GM13977 (cell line): ENCODE measurements at regions not wholly inside any gene's neighbourhood (a gene's known extent, or its start where the extent isn't known, plus 50 kb on each side); places are given as distances from the start of the nearest gene placed in this dataset.

Source experiments
- DNase-seq: peaks from one replicate; pipeline ENCODE4 v3.0.0; 2012; ENCODE audit warnings: low spot score
- in situ Hi-C: fragments of 300-500 bp; cut with MboI; formaldehyde crosslinking; loops from one replicate; pipeline ENCODE4 v1.12.0; 2022; ENCODE audit warnings: low sequenced_read_pairs, low pct_unique_long_range_greater_than_20kb, mixed read lengths, inconsistent platforms; ENCODE audit not compliant: unreplicated experiment
- TF ChIP-seq, protein P1 (sequence below): IDR thresholded peaks from 2 replicates; pipeline ENCODE4 v1.5.1; 2012; ENCODE audit warnings: mild to moderate bottlenecking, control low read depth; ENCODE audit not compliant: insufficient read depth; ENCODE audit errors: extremely low read depth, missing control alignments

DNA sequence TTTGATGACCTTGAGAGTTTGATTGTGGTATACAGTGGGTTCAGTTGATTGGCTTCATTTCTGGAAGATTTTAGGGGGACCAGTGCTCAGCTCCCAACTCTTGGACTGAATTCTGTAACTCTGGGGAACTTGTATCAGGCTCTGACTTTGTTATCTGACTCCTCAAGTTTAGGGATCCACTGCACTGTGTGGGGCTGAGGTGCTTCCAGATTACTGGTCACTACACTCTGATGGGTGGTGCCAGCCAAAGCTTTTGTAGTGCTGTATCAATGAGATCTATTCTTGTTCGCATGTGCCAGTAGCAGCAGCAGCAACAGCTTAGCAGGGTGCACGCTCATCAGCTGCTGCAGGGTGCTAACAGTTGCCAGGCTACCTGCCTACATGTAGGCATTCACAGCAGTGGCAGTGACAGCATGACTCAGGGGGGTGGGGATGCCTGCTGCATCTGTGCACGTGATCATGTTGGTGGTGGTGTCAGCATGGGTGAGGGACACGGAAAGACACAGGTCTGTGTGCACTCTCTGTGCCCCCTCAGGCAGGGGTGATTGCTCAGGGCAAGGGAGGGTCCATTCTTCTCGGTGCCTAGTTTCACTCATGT lies 438.8 kb upstream of the SEMA6A start:
- no peak for DNase-seq
- TF ChIP-seq, protein P1, sequence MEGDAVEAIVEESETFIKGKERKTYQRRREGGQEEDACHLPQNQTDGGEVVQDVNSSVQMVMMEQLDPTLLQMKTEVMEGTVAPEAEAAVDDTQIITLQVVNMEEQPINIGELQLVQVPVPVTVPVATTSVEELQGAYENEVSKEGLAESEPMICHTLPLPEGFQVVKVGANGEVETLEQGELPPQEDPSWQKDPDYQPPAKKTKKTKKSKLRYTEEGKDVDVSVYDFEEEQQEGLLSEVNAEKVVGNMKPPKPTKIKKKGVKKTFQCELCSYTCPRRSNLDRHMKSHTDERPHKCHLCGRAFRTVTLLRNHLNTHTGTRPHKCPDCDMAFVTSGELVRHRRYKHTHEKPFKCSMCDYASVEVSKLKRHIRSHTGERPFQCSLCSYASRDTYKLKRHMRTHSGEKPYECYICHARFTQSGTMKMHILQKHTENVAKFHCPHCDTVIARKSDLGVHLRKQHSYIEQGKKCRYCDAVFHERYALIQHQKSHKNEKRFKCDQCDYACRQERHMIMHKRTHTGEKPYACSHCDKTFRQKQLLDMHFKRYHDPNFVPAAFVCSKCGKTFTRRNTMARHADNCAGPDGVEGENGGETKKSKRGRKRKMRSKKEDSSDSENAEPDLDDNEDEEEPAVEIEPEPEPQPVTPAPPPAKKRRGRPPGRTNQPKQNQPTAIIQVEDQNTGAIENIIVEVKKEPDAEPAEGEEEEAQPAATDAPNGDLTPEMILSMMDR, result no peak
- in situ Hi-C loops, result no loop called here

DNA sequence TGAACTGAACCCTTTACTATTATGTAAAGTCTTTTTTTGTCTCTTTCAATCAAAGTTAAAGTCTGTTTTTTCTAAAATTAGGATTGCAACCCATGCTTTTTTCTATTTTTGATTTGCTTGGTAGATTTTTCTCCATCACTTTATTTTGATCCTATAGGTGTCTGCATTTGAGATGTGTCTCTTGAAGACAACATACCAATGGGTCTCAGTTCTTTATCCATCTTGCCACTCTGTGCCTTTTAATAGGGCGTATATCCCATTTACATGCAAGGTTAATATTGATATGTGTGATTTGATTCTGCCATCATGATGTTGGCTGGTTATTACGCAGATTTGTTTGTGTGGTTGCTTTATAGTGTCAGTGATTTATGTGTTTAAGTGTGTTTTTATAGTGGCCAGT lies 436.0 kb upstream of the SEMA6A start:
- TF ChIP-seq, protein P1, result no peak
- no peak for DNase-seq
- in situ Hi-C loops, result no loop called here

DNA sequence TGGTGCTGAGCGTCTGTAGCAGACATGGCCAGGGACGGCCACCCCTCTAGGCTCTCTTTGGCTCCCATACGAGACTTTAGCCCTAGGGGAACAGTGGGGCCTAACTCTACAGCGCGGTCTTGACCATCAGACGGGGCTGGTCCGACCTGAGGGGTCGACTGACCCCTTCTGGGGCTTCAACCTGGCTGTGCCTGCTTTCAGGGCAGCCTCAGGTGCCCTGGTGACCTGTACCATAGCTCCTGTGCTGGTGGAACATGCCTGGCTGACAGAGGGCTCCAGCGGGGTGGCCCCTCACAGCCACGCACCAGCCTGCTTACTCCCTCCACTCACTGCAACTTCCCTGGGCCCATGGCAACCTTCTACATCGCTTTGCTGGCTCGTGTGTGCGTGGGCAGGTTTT lies 423.4 kb upstream of the SEMA6A start:
- in situ Hi-C loops, result no loop called here
- TF ChIP-seq, protein P1, result no peak
- no peak for DNase-seq

DNA sequence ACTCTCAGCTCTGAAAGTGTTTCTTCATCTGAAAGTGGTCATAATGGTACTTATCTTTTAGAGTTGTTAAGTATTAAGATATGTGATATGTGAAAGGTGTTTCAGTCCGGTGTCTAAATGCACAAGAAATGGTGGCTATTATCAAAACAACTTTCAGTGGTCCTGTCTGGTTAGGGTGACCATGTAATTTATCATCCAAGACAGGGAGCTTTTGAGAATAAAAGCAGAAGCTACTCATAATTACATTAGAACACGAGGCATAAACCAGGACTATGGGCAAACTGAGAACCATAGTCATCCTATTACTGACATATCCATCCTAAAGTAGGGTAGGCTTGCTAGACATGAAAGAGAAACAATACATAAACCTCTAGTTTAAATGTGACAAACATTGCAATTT lies 418.1 kb upstream of the SEMA6A start:
- DNase-seq, result no peak
- TF ChIP-seq, protein P1, result no peak
- in situ Hi-C loops, result no loop called here

DNA sequence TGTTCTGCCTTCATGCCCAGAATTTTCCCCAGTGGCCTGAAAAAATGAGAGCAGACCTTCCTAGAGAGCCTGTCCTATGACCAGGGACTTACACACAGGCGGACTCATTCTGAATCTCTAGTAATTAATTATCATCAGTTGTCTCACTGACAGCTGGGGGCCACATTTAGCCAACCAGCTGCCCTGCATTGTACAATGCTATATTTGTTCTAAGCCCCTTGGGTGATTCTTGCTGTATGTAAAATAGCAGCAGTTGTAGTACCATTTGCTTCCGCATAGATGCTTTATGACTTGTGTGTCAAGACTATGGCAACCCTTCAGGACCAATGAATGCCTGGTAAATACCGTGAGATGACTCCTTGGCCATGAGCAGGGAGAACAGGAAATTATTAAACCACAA lies 415.4 kb upstream of the SEMA6A start:
- in situ Hi-C loops, result no loop called here
- TF ChIP-seq, protein P1, result no peak
- DNase-seq, result no peak

DNA sequence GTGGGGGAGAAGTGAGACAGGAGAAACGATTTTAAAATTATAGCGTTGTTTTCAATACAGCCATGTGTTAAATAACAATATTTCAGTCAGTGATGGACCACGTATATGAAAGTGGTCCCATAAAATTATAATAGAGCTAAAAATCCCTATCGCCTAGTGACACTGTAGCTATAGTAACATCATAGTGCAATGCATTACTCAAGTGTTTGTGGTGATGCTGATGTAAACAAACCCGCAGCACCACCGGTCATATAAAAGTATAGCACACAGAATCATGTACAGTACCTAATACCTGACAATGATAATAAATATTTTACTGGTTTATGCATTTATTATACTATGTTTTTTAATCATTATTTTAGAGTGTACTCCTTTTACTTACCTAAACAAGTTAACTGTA lies 407.4 kb upstream of the SEMA6A start:
- TF ChIP-seq, protein P1, result no peak
- DNase-seq, result no peak
- in situ Hi-C loops, result no loop called here

DNA sequence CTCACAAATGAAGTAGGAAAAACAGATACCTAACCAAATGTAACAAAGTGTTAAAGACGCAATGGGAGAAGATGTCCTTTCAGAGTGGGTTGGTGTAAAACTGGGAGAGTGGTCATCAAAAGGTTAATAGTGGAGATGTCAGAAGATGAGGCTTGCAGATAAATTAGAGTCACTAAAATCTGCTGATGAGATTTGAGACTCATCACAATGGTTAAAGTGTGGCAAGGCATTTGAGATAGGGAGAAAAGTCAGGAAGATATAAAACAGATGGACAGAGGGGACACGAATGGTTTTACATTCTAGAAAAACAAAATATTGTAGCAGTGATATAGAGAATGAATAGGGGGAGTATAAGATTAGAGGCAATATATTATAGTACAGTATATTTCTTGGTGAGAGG lies 406.0 kb upstream of the SEMA6A start:
- TF ChIP-seq, protein P1, result no peak
- no peak for DNase-seq
- in situ Hi-C loops, result no loop called here
